ENCODE measurements at regions not wholly inside any gene's neighbourhood (a gene's known extent, or its start where the extent isn't known, plus 50 kb on each side); places are given as distances from the start of the nearest gene placed in this dataset.

DNA sequence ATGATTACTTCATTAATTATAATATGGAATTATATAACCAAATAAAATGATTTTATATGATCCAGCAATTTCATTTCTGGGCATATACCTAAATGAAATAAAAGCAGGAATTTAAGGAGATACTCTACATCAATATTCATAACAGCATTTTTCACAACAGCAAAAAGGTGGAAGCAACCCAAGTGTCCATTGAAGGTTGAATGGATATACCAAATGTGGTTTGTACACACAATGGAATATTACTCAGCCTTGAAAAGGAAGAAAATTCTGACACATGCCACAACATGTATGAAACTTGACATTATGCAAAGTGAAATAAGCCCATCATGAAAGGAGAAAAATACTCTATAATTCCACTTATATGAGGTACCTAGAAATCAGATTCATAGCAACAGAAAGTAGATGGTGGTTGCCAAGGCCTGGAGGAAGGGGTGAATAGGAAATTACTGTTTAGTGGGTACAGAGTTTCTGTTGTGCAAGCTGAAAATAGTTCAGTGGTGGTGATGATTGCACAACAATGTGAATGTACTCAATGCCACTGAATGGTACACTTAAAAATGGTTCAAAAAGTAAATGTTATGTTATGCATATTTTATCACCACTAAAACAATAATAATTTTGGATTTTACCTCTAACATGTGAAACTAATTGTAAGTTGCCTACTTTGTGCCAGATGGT, 471.5 kb downstream of the SPRY1 start:
- Histone ChIP-seq H3K4me2 (no peak overlapping the region), H4K20me1 (ENCODE audit: insufficient read depth) (no peaks in the 10 kb centered on the region), H3K36me3 (ENCODE audit: insufficient read depth) (no peaks in the 10 kb centered on the region), H3K4me1 (ENCODE audit: low read depth, poor library complexity, severe bottlenecking) (no peaks in the 10 kb centered on the region), H3K9ac (no peak overlapping the region), H3K4me3 (IDR thresholded peaks at IDR 0.05; ENCODE audit: insufficient read depth, low read depth, low read length) (no peak overlapping the region), H3K27me3 (ENCODE audit: insufficient read depth, low read depth) (no peaks in the 10 kb centered on the region), H3K27ac (no peak overlapping the region), H2AFZ (ENCODE audit: low read depth) (no peak overlapping the region), H3K79me2 (ENCODE audit: insufficient read depth, low read depth) (no peaks in the 10 kb centered on the region)
- TF ChIP-seq, protein P1, sequence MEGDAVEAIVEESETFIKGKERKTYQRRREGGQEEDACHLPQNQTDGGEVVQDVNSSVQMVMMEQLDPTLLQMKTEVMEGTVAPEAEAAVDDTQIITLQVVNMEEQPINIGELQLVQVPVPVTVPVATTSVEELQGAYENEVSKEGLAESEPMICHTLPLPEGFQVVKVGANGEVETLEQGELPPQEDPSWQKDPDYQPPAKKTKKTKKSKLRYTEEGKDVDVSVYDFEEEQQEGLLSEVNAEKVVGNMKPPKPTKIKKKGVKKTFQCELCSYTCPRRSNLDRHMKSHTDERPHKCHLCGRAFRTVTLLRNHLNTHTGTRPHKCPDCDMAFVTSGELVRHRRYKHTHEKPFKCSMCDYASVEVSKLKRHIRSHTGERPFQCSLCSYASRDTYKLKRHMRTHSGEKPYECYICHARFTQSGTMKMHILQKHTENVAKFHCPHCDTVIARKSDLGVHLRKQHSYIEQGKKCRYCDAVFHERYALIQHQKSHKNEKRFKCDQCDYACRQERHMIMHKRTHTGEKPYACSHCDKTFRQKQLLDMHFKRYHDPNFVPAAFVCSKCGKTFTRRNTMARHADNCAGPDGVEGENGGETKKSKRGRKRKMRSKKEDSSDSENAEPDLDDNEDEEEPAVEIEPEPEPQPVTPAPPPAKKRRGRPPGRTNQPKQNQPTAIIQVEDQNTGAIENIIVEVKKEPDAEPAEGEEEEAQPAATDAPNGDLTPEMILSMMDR (conservative IDR thresholded peaks at IDR 0.05; ENCODE audit: low read depth, low read length): no peak

DNA sequence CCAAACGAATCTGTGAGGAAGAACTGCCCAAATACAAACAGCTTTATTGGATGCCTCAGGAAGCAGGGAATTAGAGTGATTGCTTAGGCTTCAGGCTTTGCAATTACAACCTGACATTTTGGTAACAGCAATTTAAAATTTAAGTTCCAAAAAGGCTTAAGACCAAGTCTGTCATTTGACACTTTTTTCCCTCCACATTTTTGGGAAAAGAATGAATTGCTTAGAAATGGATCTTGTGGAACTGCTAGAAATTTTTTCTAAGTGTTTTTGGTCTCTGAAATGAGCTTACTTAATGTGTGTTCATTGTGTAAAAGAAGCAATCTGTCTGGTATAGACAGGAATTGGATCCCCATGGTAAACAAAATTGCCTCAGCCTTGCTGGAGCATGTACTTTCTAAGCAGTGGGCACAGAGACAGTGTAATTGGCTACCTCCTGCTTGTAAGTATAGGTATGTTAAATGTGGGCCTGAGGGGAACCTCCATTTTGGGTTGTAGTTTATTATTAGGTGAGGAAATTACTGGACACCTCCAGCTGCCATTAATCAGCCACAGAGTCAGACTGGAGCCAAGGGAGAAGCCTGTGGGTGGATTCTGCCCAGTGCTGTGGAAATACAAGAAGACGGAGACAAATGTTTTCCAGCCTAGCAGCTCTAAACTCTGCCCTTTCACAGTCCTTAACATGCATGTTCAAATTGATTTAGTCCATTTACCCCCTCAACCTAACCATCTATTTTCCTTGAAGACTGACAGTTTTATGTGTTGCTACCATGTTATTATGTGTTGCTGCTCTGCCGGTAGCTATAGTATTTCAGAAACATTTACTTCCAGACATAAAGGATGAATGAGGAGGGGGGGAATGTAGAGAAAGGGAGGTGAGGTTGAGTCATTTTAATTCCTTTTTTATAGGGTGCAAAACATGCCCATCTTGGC, 473.0 kb downstream of the SPRY1 start:
- Histone ChIP-seq H3K27me3 (ENCODE audit: insufficient read depth, low read depth) (no peaks in the 10 kb centered on the region), H3K4me1 (ENCODE audit: low read depth, poor library complexity, severe bottlenecking) (no peaks in the 10 kb centered on the region), H3K36me3 (ENCODE audit: insufficient read depth) (no peaks in the 10 kb centered on the region), H3K9ac (no peak overlapping the region), H4K20me1 (ENCODE audit: insufficient read depth) (no peaks in the 10 kb centered on the region), H3K4me3 (IDR thresholded peaks at IDR 0.05; ENCODE audit: insufficient read depth, low read depth, low read length) (no peak overlapping the region), H2AFZ (ENCODE audit: low read depth) (no peak overlapping the region), H3K4me2 (no peak overlapping the region), H3K79me2 (ENCODE audit: insufficient read depth, low read depth) (no peaks in the 10 kb centered on the region), H3K27ac (no peak overlapping the region)
- TF ChIP-seq, protein P1 (conservative IDR thresholded peaks at IDR 0.05; ENCODE audit: low read depth, low read length): no peak

DNA sequence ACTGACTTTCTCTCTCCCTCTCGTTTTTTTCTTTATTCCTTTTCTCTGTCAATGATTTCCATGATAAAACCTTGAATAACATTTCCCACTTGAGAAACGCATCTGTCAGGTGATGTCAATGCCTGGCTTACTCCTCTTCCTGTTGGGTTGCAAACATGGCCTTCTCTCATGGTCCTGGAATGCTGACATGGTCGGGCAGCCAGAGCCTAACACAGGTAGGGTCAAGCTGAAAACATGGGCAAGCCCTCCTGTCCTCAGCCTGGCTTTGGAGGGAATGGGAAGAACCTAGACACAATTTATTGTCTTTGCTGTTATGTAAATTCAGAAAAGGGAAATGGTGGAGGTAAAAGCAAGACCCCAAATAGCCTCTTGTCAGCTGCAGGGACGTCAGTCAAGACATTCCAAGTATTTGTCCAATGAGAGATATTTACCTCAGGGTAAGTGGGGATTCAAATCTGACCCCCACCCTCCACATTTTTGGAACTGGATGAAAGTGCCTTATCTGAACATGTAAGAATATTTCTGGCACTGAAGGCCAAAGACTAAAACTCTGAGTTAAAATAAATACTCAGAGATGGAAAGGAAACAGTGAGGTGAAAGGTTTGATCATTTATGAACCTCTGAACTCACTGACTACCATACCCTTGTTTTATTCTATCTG, 473.8 kb downstream of the SPRY1 start:
- no peaks in the 10 kb centered on the region for H4K20me1 ChIP-seq (ENCODE audit: insufficient read depth)
- no peak overlapping the region for H2AFZ ChIP-seq (ENCODE audit: low read depth)
- TF ChIP-seq, protein P1 (conservative IDR thresholded peaks at IDR 0.05; ENCODE audit: low read depth, low read length): no peak
- H3K36me3 ChIP-seq (ENCODE audit: insufficient read depth): no peaks in the 10 kb centered on the region
- H3K4me1 ChIP-seq (ENCODE audit: low read depth, poor library complexity, severe bottlenecking): no peaks in the 10 kb centered on the region
- H3K27ac ChIP-seq: no peak overlapping the region
- no peaks in the 10 kb centered on the region for H3K27me3 ChIP-seq (ENCODE audit: insufficient read depth, low read depth)
- H3K4me3 ChIP-seq (IDR thresholded peaks at IDR 0.05; ENCODE audit: insufficient read depth, low read depth, low read length): no peak overlapping the region
- no peak overlapping the region for H3K9ac ChIP-seq
- H3K4me2 ChIP-seq: no peak overlapping the region
- no peaks in the 10 kb centered on the region for H3K79me2 ChIP-seq (ENCODE audit: insufficient read depth, low read depth)

DNA sequence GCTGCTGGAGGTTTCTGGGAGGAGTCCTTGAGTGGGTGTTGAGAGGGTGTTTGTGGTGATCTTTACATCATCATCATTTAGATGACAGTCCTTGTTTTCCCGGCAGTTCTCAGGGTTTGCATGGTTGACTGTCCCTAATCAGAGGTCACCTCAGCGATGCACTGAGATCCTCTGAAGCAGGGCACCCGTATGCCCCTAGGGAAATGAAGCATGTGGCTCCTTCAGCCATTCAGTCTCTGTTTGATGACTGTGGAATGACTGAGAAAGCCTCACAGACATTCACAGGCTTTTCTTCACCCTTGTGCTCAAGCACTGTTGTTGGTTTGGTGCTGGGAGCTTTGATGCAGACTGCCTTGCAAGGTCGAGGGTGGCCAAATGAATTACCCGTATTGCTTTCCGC, 474.7 kb downstream of the SPRY1 start:
- H3K4me3 ChIP-seq (IDR thresholded peaks at IDR 0.05; ENCODE audit: insufficient read depth, low read depth, low read length): no peak overlapping the region

More for the DNA sequence above, 474.7 kb downstream of the SPRY1 start:
- Histone ChIP-seq H3K9ac (no peak overlapping the region), H2AFZ (ENCODE audit: low read depth) (no peak overlapping the region), H3K79me2 (ENCODE audit: insufficient read depth, low read depth) (no peaks in the 10 kb centered on the region), H3K4me2 (no peak overlapping the region), H3K36me3 (ENCODE audit: insufficient read depth) (no peaks in the 10 kb centered on the region), H3K27ac (no peak overlapping the region), H4K20me1 (ENCODE audit: insufficient read depth) (no peaks in the 10 kb centered on the region), H3K4me1 (ENCODE audit: low read depth, poor library complexity, severe bottlenecking) (no peaks in the 10 kb centered on the region), H3K27me3 (ENCODE audit: insufficient read depth, low read depth) (no peaks in the 10 kb centered on the region)
- TF ChIP-seq, protein P1 (conservative IDR thresholded peaks at IDR 0.05; ENCODE audit: low read depth, low read length): no peak

Data from KMS-11 (cell line).